OCI-LY1 (cell line): ENCODE measurements at regions not wholly inside any gene's neighbourhood (a gene's known extent, or its start where the extent isn't known, plus 50 kb on each side); places are given as distances from the start of the nearest gene placed in this dataset.

Experiments
- H2AFZ ChIP-seq: fragments of 200-600 bp; sonication (generic), shearing (Covaris generic); 2 replicates; pipeline ENCODE4 v1.6.0; 2014; ENCODE audit warnings: antibody characterized with exemption, mild to moderate bottlenecking, low read length
- H3F3A ChIP-seq: fragments of 200-600 bp; sonication (generic), shearing (Covaris generic); 2 replicates; pipeline ENCODE4 v1.6.0; 2014; ENCODE audit warnings: mild to moderate bottlenecking, antibody characterized with exemption, low read length, moderate library complexity; ENCODE audit not compliant: insufficient read depth
- H3K27ac ChIP-seq: fragments of 200-600 bp; sonication (generic); 2 replicates; pipeline ENCODE4 v1.5.1; 2014; ENCODE audit warnings: low read length, mixed run types, mild to moderate bottlenecking, low read depth; ENCODE audit not compliant: poor library complexity, severe bottlenecking
- H3K27me3 ChIP-seq: fragments of 200-600 bp; sonication (generic); 2 replicates; pipeline ENCODE4 v1.6.0; 2014; ENCODE audit warnings: antibody characterized with exemption, mild to moderate bottlenecking, low read length, moderate library complexity; ENCODE audit not compliant: insufficient read depth
- H3K36me3 ChIP-seq: fragments of 200-600 bp; sonication (generic); 2 replicates; pipeline ENCODE4 v1.6.1; 2014; ENCODE audit warnings: mild to moderate bottlenecking, antibody characterized with exemption, low read length, moderate library complexity, mixed read lengths; ENCODE audit not compliant: insufficient read depth
- H3K4me1 ChIP-seq: fragments of 200-600 bp; sonication (generic); 2 replicates; pipeline ENCODE4 v1.5.1; 2014; ENCODE audit warnings: mild to moderate bottlenecking, low read length, moderate library complexity; ENCODE audit not compliant: insufficient read depth, severe bottlenecking
- H3K4me2 ChIP-seq: fragments of 200-600 bp; sonication (generic), shearing (Covaris generic); 2 replicates; pipeline ENCODE4 v1.6.1; 2014; ENCODE audit warnings: low read length
- H3K4me3 ChIP-seq: fragments of 200-600 bp; sonication (generic); 2 replicates; pipeline ENCODE4 v1.5.1; 2014; ENCODE audit warnings: low read length, low read depth, mild to moderate bottlenecking, mixed read lengths; ENCODE audit not compliant: poor library complexity, severe bottlenecking
- H3K79me2 ChIP-seq: fragments of 200-600 bp; shearing (Covaris generic); 2 replicates; pipeline ENCODE4 v1.6.1; 2016; ENCODE audit warnings: mixed run types, low read length, mixed read lengths; ENCODE audit not compliant: insufficient read depth
- H3K9ac ChIP-seq: fragments of 200-600 bp; sonication (generic), shearing (Covaris generic); 2 replicates; pipeline ENCODE4 v1.6.1; 2014; ENCODE audit warnings: mild to moderate bottlenecking, low read length, mixed read lengths
- H3K9me2 ChIP-seq: fragments of 200-600 bp; sonication (generic), shearing (Covaris generic); 2 replicates; pipeline ENCODE4 v1.6.1; 2014; ENCODE audit warnings: low read depth, mild to moderate bottlenecking, low read length, mixed read lengths
- H3K9me3 ChIP-seq: fragments of 200-600 bp; shearing (Covaris generic); 2 replicates; pipeline ENCODE4 v1.6.1; 2014; ENCODE audit warnings: low read length, mixed read lengths
- H4K20me1 ChIP-seq: fragments of 200-600 bp; sonication (generic), shearing (Covaris generic); 2 replicates; pipeline ENCODE4 v1.6.0; 2016; ENCODE audit warnings: mild to moderate bottlenecking, low read length; ENCODE audit not compliant: insufficient read depth
- CTCF ChIP-seq: fragments of 200-600 bp; sonication (generic), shearing (Covaris generic); IDR thresholded peaks from 2 replicates; pipeline ENCODE4 v1.5.1; 2017; ENCODE audit warnings: mild to moderate bottlenecking, antibody characterized with exemption, low read length, moderate library complexity, mixed read lengths
- EZH2 ChIP-seq: fragments of 200-600 bp; sonication (generic), shearing (Covaris generic); IDR thresholded peaks from 2 replicates; pipeline ENCODE4 v1.8.0; 2017; ENCODE audit warnings: borderline replicate concordance, mixed run types, mild to moderate bottlenecking, antibody characterized with exemption, low read length, moderate library complexity, mixed read lengths

GRCh38 chr6:11891547-11891946 is 112.9 kb upstream of the ADTRP start:
- H3K79me2 ChIP-seq = no peaks in the 10 kb centered on the region
- no peak overlapping the region for H3K9ac ChIP-seq

GRCh38 chr6:11890849-11891248 is 112.2 kb upstream of the ADTRP start:
- Histone ChIP-seq H3K9me3 (no peaks in the 10 kb centered on the region), H3K9ac (no peak overlapping the region), H3K36me3 (no peaks in the 10 kb centered on the region), H3K9me2 (no peaks in the 10 kb centered on the region), H3K79me2 (no peaks in the 10 kb centered on the region), H3K4me2 (no peak overlapping the region), H3K27me3 (no peaks in the 10 kb centered on the region), H4K20me1 (no peaks in the 10 kb centered on the region), H3K4me1 (no peaks in the 10 kb centered on the region), H3F3A (no peaks in the 10 kb centered on the region), H2AFZ (no peak overlapping the region), H3K27ac (no peak overlapping the region), H3K4me3 (no peak overlapping the region)
- TF ChIP-seq CTCF = no peak
- no peak for TF ChIP-seq EZH2

More at GRCh38 chr6:11891547-11891946, 112.9 kb upstream of the ADTRP start:
- no peaks in the 10 kb centered on the region for H3K9me3 ChIP-seq
- TF ChIP-seq EZH2 = no peak
- TF ChIP-seq CTCF = no peak
- H3K4me1 ChIP-seq = no peaks in the 10 kb centered on the region
- no peaks in the 10 kb centered on the region for H3K9me2 ChIP-seq
- no peaks in the 10 kb centered on the region for H3F3A ChIP-seq
- H3K27ac ChIP-seq = no peak overlapping the region
- H4K20me1 ChIP-seq = no peaks in the 10 kb centered on the region
- H3K36me3 ChIP-seq = no peaks in the 10 kb centered on the region
- no peak overlapping the region for H3K4me2 ChIP-seq
- H3K4me3 ChIP-seq = no peak overlapping the region
- no peak overlapping the region for H2AFZ ChIP-seq
- no peaks in the 10 kb centered on the region for H3K27me3 ChIP-seq

GRCh38 chr6:11890209-11890608 is 111.6 kb upstream of the ADTRP start:
- no peak overlapping the region for H3K27ac ChIP-seq
- H3K4me3 ChIP-seq = no peak overlapping the region
- H4K20me1 ChIP-seq = no peaks in the 10 kb centered on the region
- no peak overlapping the region for H2AFZ ChIP-seq
- H3K27me3 ChIP-seq = no peaks in the 10 kb centered on the region
- no peaks in the 10 kb centered on the region for H3K36me3 ChIP-seq
- no peak overlapping the region for H3K4me2 ChIP-seq
- no peaks in the 10 kb centered on the region for H3F3A ChIP-seq
- no peaks in the 10 kb centered on the region for H3K4me1 ChIP-seq
- TF ChIP-seq CTCF = no peak
- TF ChIP-seq EZH2 = no peak
- no peaks in the 10 kb centered on the region for H3K9me3 ChIP-seq
- H3K9ac ChIP-seq = no peak overlapping the region
- H3K9me2 ChIP-seq = no peaks in the 10 kb centered on the region
- no peaks in the 10 kb centered on the region for H3K79me2 ChIP-seq
